ENCODE measurements at regions not wholly inside any gene's neighbourhood (a gene's known extent, or its start where the extent isn't known, plus 50 kb on each side); places are given as distances from the start of the nearest gene placed in this dataset.

- H3K4me3 ChIP-seq (ENCODE audit: low read depth, low read length): no peak overlapping the region
- TF ChIP-seq POLR2A (IDR thresholded peaks at IDR 0.05; ENCODE audit: extremely low read depth, insufficient read length): no peak
- TF ChIP-seq CTCF (IDR thresholded peaks at IDR 0.05; ENCODE audit: low read depth, low read length): no peak
- no peak for TF ChIP-seq MYC (IDR thresholded peaks at IDR 0.05; ENCODE audit: low read depth, low read length)
- no peak for TF ChIP-seq MAX (IDR thresholded peaks at IDR 0.05; ENCODE audit: low read depth, low read length)
- no peak for DNase-seq (ENCODE audit: low read depth)
Measured at GRCh38 chr12:34335819-34336262, 313.5 kb downstream of the ALG10 start.

GRCh38 chr12:34336619-34337465 is 314.5 kb downstream of the ALG10 start:
- TF ChIP-seq POLR2A (IDR thresholded peaks at IDR 0.05; ENCODE audit: extremely low read depth, insufficient read length) (no peak), CTCF (IDR thresholded peaks at IDR 0.05; ENCODE audit: low read depth, low read length) (no peak), MYC (IDR thresholded peaks at IDR 0.05; ENCODE audit: low read depth, low read length) (no peak), MAX (IDR thresholded peaks at IDR 0.05; ENCODE audit: low read depth, low read length) (no peak)

GRCh38 chr12:34338751-34339150 is 316.5 kb downstream of the ALG10 start:
- no peak for DNase-seq (ENCODE audit: low read depth)
- no peak for TF ChIP-seq CTCF (IDR thresholded peaks at IDR 0.05; ENCODE audit: low read depth, low read length)
- TF ChIP-seq POLR2A (IDR thresholded peaks at IDR 0.05; ENCODE audit: extremely low read depth, insufficient read length): no peak
- TF ChIP-seq MYC (IDR thresholded peaks at IDR 0.05; ENCODE audit: low read depth, low read length): no peak
- no peak for TF ChIP-seq MAX (IDR thresholded peaks at IDR 0.05; ENCODE audit: low read depth, low read length)
- H3K4me3 ChIP-seq (ENCODE audit: low read depth, low read length): no peak overlapping the region

More at GRCh38 chr12:34336619-34337465, 314.5 kb downstream of the ALG10 start:
- no peak overlapping the region for H3K4me3 ChIP-seq (ENCODE audit: low read depth, low read length)
- no peak for DNase-seq (ENCODE audit: low read depth)

- no peak for DNase-seq (ENCODE audit: low read depth)
- H3K4me3 ChIP-seq (ENCODE audit: low read depth, low read length): no peak overlapping the region
- TF ChIP-seq MYC (IDR thresholded peaks at IDR 0.05; ENCODE audit: low read depth, low read length) (no peak), POLR2A (IDR thresholded peaks at IDR 0.05; ENCODE audit: extremely low read depth, insufficient read length) (no peak), CTCF (IDR thresholded peaks at IDR 0.05; ENCODE audit: low read depth, low read length) (no peak), MAX (IDR thresholded peaks at IDR 0.05; ENCODE audit: low read depth, low read length) (no peak)
Measured at GRCh38 chr12:34339922-34340321, 317.6 kb downstream of the ALG10 start.

GRCh38 chr12:34340534-34341361 is 318.5 kb downstream of the ALG10 start:
- no peak overlapping the region for H3K4me3 ChIP-seq (ENCODE audit: low read depth, low read length)
- TF ChIP-seq MYC (IDR thresholded peaks at IDR 0.05; ENCODE audit: low read depth, low read length) (no peak), POLR2A (IDR thresholded peaks at IDR 0.05; ENCODE audit: extremely low read depth, insufficient read length) (no peak), CTCF (IDR thresholded peaks at IDR 0.05; ENCODE audit: low read depth, low read length) (no peak), MAX (IDR thresholded peaks at IDR 0.05; ENCODE audit: low read depth, low read length) (no peak)
- DNase-seq (ENCODE audit: low read depth): no peak
